Heart right ventricle (tissue), 16 donors: ENCODE measurements at regions not wholly inside any gene's neighbourhood (a gene's known extent, or its start where the extent isn't known, plus 50 kb on each side); places are given as distances from the start of the nearest gene placed in this dataset.

Experiments used
- ATAC-seq, 8 donors: fragments of 200-7000 bp; cut with Tn5 transposase; one replicate each; pipeline ENCODE4 v1.9.1; 2020; ENCODE audit warnings: mild to moderate bottlenecking in 8 of 8, moderate library complexity in 8 of 8, moderate number of reproducible peaks in 1 of 8
- DNase-seq, 2 donors: peaks; one replicate each; pipeline ENCODE4 v3.0.0-alpha.2; 2020
- H3K27ac ChIP-seq, 10 donors: fragments of 200-600 bp; sonication (generic) in 2 of 10; one replicate each; pipeline versions ENCODE4 v1.5.0 to v1.8.0; 2020 to 2022; ENCODE audit warnings: mild to moderate bottlenecking in 3 of 10
- H3K27me3 ChIP-seq, 7 donors: fragments of 200-600 bp; one replicate each; pipeline ENCODE4 v1.8.0; 2021 to 2022; ENCODE audit warnings: mild to moderate bottlenecking in 2 of 7
- H3K36me3 ChIP-seq, 9 donors: fragments of 200-600 bp; sonication (generic) in 1 of 9; one replicate each; pipeline versions ENCODE4 v1.5.0 to v1.8.0; 2020 to 2022; ENCODE audit warnings: mild to moderate bottlenecking in 2 of 9
- H3K4me1 ChIP-seq, 9 donors: fragments of 200-600 bp; sonication (generic) in 1 of 9; one replicate each; pipeline versions ENCODE4 v1.5.0 to v1.8.0; 2020 to 2022; ENCODE audit warnings: mild to moderate bottlenecking in 4 of 9
- H3K4me3 ChIP-seq, 10 donors: fragments of 200-600 bp; sonication (generic) in 2 of 10; one replicate each; pipeline versions ENCODE4 v1.5.0 to v1.8.0; 2020 to 2022; ENCODE audit warnings: mild to moderate bottlenecking in 7 of 10, moderate library complexity in 2 of 10
- H3K9me3 ChIP-seq, 11 donors: fragments of 200-600 bp in 10 of 11; sonication (generic) in 2 of 11; one replicate each; pipeline versions ENCODE4 v1.5.0 to v1.8.0; 2013 to 2022; ENCODE audit warnings: mild to moderate bottlenecking in 2 of 11, control low read depth in 1 of 11, moderate library complexity in 1 of 11
- CTCF ChIP-seq, 9 donors: fragments of 200-600 bp; sonication (generic) in 2 of 9; IDR thresholded peaks; one replicate each; pipeline versions ENCODE4 v1.5.0 to v1.8.0; 2021 to 2022; ENCODE audit warnings: antibody characterized with exemption in 9 of 9, mild to moderate bottlenecking in 5 of 9, moderate library complexity in 1 of 9
- WGBS, 2 donors: extraction: QIAGEN DNeasy Blood & Tissue Kit; methylation state at CpG; one replicate each; pipeline ENCODE4 v1.1.7; 2013; ENCODE audit warnings: inconsistent platforms in 1 of 2; 5-methylcytosine and 5-hydroxymethylcytosine counted together
- intact Hi-C, 10 donors: fragments of 100-400 bp; cut with DNase I; formaldehyde crosslinking; loops; one replicate each; pipeline versions ENCODE4 v1.11.1 to v1.14.2; 2022
- donor health status: Arrhythmogenic right ventricular cardiomyopathy.
- donor health status: ischemic (EF 13 %, LVEDD 7.1; RV severe dilation, severe dysfunction).
- donor health status: healthy with polysubstance abuse.
- donor health status: DM: no; HTN: yes; CAD: no.
- donor health status: DM: no; HTN: no; CAD: no.
- donor health status: ischemic (EF 25% LVEDD 6.9; RV normal size, moderate dysfunction).
- donor health status: ischemic (EF 25% LVEDD 5.7; RV mildly dilated, moderate dysfunction).
- donor health status: healthy.
- donor health status: DM: yes; HTN: yes; CAD: no.
- donor health status: Ischemic cardiomyopathy.
- donor health status: ischemic (EF 35%, LVEDD 5.7; RV mildly dilated, moderate dysfunction).
- donor health status: nonischemic (EF 11% LVEDD 7.7; RV severe dilation, severe dysfunction).
- donor health status: DM: yes; HTN: yes; CAD: no.
- donor health status: PGD.
- donor health status: ischemic (EF 29% LVEDD 5.4; RV normal size, mild dysfunction).
- donor health status: nonischemic (EF 23%, LVEDD 6.1; RV moderate dilation, normal function).

GRCh38 chr4:187550256-187550950, 445.2 kb upstream of the ZFP42 start:
- Histone ChIP-seq H3K36me3 (no peaks in the 10 kb centered on the region), H3K9me3 (peaks cover 0 to 8% (median 0%) of the 10 kb centered on the region in 11 donors), H3K4me3 (no peak overlapping the region), H3K27ac (no peak overlapping the region), H3K4me1 (no peaks in the 10 kb centered on the region), H3K27me3 (no peaks in the 10 kb centered on the region)
- TF ChIP-seq CTCF (IDR thresholded peaks at IDR 0.05), result no peak
- WGBS, 2 donors, result 78 to 85% methylated on average over 5 of the region's 5 CpGs
- no peak for ATAC-seq
- intact Hi-C loops, result no loop called here
- no peak for DNase-seq

DNA sequence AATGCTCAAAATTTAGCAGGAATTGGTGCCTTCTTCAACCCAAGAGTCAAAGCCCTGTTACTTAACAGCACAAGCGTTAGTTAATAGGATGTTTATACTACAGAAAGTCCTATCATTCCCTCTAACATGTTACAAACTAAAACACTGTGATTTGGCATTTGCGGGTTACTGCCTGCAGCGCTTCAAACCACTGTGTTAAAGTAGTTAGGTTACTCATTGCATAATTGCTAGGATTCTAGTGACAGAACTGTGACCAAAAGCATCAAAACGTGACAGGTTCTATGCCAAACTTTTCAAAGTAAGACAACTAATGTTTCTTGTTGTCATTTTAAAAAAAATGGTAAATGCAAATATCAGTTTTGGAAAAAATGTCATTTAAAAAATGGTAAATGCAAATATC, 442.8 kb upstream of the ZFP42 start:
- H3K36me3 ChIP-seq, result no peaks in the 10 kb centered on the region
- no peak for TF ChIP-seq CTCF (IDR thresholded peaks at IDR 0.05)
- 90 to 91% methylated on average over 4 of the region's 4 CpGs for WGBS, 2 donors
- H3K4me1 ChIP-seq, result no peaks in the 10 kb centered on the region
- DNase-seq (no peak), ATAC-seq (no peak)
- H3K4me3 ChIP-seq, result no peak overlapping the region
- H3K27ac ChIP-seq, result no peak overlapping the region
- intact Hi-C loops, result no loop called here
- peaks cover 0 to 16% (median 0%) of the 10 kb centered on the region in 11 donors for H3K9me3 ChIP-seq
- no peaks in the 10 kb centered on the region for H3K27me3 ChIP-seq

GRCh38 chr4:187555174-187555573, 440.4 kb upstream of the ZFP42 start:
- H3K27ac ChIP-seq, result no peak overlapping the region
- TF ChIP-seq CTCF (IDR thresholded peaks at IDR 0.05), result no peak
- H3K27me3 ChIP-seq, result no peaks in the 10 kb centered on the region
- intact Hi-C loops, result no loop called here
- DNase-seq, result no peak
- peaks cover 0 to 16% (median 0%) of the 10 kb centered on the region in 11 donors for H3K9me3 ChIP-seq
- H3K4me3 ChIP-seq, result no peak overlapping the region
- H3K36me3 ChIP-seq, result no peaks in the 10 kb centered on the region
- no peaks in the 10 kb centered on the region for H3K4me1 ChIP-seq
- no peak for ATAC-seq

GRCh38 chr4:187558391-187558790, 437.2 kb upstream of the ZFP42 start:
- ATAC-seq, result no peak
- Histone ChIP-seq H3K36me3 (no peaks in the 10 kb centered on the region), H3K4me3 (no peak overlapping the region), H3K27ac (no peak overlapping the region), H3K4me1 (no peaks in the 10 kb centered on the region), H3K27me3 (no peaks in the 10 kb centered on the region), H3K9me3 (peaks cover 0 to 13% (median 0%) of the 10 kb centered on the region in 11 donors)
- 0 to 41% methylated on average over 1 of the region's 1 CpG for WGBS, 2 donors
- no peak for TF ChIP-seq CTCF (IDR thresholded peaks at IDR 0.05)
- DNase-seq, result no peak
- intact Hi-C loops, result no loop called here
